ENCODE measurements at regions not wholly inside any gene's neighbourhood (a gene's known extent, or its start where the extent isn't known, plus 50 kb on each side); places are given as distances from the start of the nearest gene placed in this dataset.

DNA sequence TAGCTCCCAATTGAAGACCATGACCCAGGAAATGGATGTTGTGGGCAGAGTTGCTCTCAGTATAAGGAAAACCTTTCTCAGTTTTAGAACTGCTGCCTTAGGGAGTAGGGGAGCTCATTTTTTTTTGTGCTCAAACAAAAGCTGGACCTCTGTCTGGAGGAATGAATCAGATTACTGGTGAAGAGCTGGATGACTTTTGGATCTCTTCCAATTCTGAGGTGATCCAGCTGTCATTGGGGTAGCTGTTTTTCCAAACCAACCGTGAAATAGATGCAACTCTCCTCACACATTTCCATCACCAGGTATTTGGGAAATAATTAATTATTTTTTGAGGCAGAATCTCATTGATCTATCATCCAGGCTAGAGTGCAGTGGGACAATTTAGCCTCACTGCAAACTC, 251.3 kb upstream of the PLET1 start:
- Histone ChIP-seq H4K20me1 (ENCODE audit: insufficient read depth, low read length) (no peaks in the 10 kb centered on the region), H3K9ac (ENCODE audit: low read depth, low read length) (no peak overlapping the region), H2AFZ (replicated peaks; ENCODE audit: low read length, poor library complexity) (no peak overlapping the region), H2AK5ac (ENCODE audit: low read depth, low read length) (no peak overlapping the region), H3K18ac (ENCODE audit: low read depth, low read length) (no peak overlapping the region), H3K9me1 (ENCODE audit: insufficient read depth, low read length) (no peaks in the 10 kb centered on the region), H3K36me3 (ENCODE audit: control insufficient read depth, insufficient read depth, low read length) (no peaks in the 10 kb centered on the region), H2BK20ac (ENCODE audit: low read depth, low read length) (no peak overlapping the region), H3K9me3 (ENCODE audit: control insufficient read depth, insufficient read depth, low read length) (no peaks in the 10 kb centered on the region), H2BK15ac (ENCODE audit: low read depth, low read length) (no peak overlapping the region), H3K4me2 (ENCODE audit: low read depth, low read length) (no peak overlapping the region), H2BK120ac (ENCODE audit: low read depth, low read length) (no peak overlapping the region), H3K79me1 (ENCODE audit: low read depth in 1 of 2, low read length in 2 of 2) (no peaks in the 10 kb centered on the region), H3K27me3 (ENCODE audit: control insufficient read depth, insufficient read depth, low read length) (peaks cover 5% of the 10 kb centered on the region), H3K4me3 (ENCODE audit: insufficient read depth, low read depth, low read length) (no peak overlapping the region), H3K4ac (ENCODE audit: low read depth, low read length) (no peak overlapping the region), H3K56ac (ENCODE audit: extremely low read depth, insufficient read depth, low read length) (no peak overlapping the region), H3K27ac (ENCODE audit: insufficient read depth, low read length) (no peak overlapping the region), H4K5ac (ENCODE audit: low read depth, low read length) (no peak overlapping the region), H3K14ac (replicated peaks; ENCODE audit: low read depth, low read length) (no peak overlapping the region), H2BK5ac (ENCODE audit: low read depth, low read length, poor library complexity, severe bottlenecking) (no peak overlapping the region), H4K91ac (ENCODE audit: insufficient read depth, low read depth, low read length) (no peak overlapping the region), H4K8ac (ENCODE audit: low read depth in 2 of 2, low read length in 2 of 2) (no peak overlapping the region), H3K23ac (ENCODE audit: low read depth, low read length) (no peak overlapping the region), H2AK9ac (replicated peaks; ENCODE audit: low read depth, low read length, poor library complexity) (no peak overlapping the region), H3K4me1 (ENCODE audit: control insufficient read depth, insufficient read depth, low read length) (no peaks in the 10 kb centered on the region; the same call in 1 of the 2 replicates)
- no CpG with 5 or more reads among the region's 1 CpG for WGBS, 2 experiments (ENCODE audit: extremely low coverage in 2 of 2, insufficient read length in 1 of 2)
- no TSS peak for BruUV-seq (replicated peaks)
- DNase-seq (no peak), ATAC-seq (ENCODE audit: low read depth) (no peak)
- ChIA-PET POLR2A (ENCODE audit: unreplicated experiment) (interaction anchor here (0.6 kb wide), 1 partner anchor 21 kb away, joined by 3 read pairs; no protein-coding TSS in a partner anchor), CTCF (no interaction called here)
- dilution Hi-C loops (cut with HindIII; ENCODE audit: low sequenced_read_pairs, unreplicated experiment) (no loop called here), in situ Hi-C loops (cut with MboI; ENCODE audit: low sequenced_read_pairs) (no loop called here), intact Hi-C loops (cut with micrococcal nuclease) (loop anchor here (5.0 kb wide), 1 partner anchor 1755 kb away; no protein-coding TSS in a partner anchor)
- TF ChIP-seq RCOR1 (IDR thresholded peaks at IDR 0.05; ENCODE audit: insufficient replicate concordance, low read length) = no peak
- no peak for TF ChIP-seq MAFK (IDR thresholded peaks at IDR 0.05; ENCODE audit: low read depth, low read length)
- TF ChIP-seq RFX5 (IDR thresholded peaks at IDR 0.05; ENCODE audit: low read depth, low read length) = no peak
- no peak for TF ChIP-seq CHD1 (IDR thresholded peaks at IDR 0.05; ENCODE audit: low read depth, low read length)
- TF ChIP-seq RAD21 (IDR thresholded peaks at IDR 0.05; ENCODE audit: low read length) = no peak
- TF ChIP-seq NFE2L2 (IDR thresholded peaks at IDR 0.05; ENCODE audit: low read depth, low read length) = no peak
- TF ChIP-seq, protein P1, sequence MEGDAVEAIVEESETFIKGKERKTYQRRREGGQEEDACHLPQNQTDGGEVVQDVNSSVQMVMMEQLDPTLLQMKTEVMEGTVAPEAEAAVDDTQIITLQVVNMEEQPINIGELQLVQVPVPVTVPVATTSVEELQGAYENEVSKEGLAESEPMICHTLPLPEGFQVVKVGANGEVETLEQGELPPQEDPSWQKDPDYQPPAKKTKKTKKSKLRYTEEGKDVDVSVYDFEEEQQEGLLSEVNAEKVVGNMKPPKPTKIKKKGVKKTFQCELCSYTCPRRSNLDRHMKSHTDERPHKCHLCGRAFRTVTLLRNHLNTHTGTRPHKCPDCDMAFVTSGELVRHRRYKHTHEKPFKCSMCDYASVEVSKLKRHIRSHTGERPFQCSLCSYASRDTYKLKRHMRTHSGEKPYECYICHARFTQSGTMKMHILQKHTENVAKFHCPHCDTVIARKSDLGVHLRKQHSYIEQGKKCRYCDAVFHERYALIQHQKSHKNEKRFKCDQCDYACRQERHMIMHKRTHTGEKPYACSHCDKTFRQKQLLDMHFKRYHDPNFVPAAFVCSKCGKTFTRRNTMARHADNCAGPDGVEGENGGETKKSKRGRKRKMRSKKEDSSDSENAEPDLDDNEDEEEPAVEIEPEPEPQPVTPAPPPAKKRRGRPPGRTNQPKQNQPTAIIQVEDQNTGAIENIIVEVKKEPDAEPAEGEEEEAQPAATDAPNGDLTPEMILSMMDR (conservative IDR thresholded peaks at IDR 0.05; ENCODE audit: low read depth, low read length) = no peak
- no peak for TF ChIP-seq MAZ (IDR thresholded peaks at IDR 0.05; ENCODE audit: borderline replicate concordance, low read depth, low read length)
- TF ChIP-seq CEBPB (IDR thresholded peaks at IDR 0.05; ENCODE audit: low read depth, low read length) = no peak
- TF ChIP-seq FOS (IDR thresholded peaks at IDR 0.05; ENCODE audit: low read depth, low read length) = no peak
- no peak for TF ChIP-seq SMC3 (IDR thresholded peaks at IDR 0.05; ENCODE audit: low read depth, low read length)
- TF ChIP-seq, protein P2, sequence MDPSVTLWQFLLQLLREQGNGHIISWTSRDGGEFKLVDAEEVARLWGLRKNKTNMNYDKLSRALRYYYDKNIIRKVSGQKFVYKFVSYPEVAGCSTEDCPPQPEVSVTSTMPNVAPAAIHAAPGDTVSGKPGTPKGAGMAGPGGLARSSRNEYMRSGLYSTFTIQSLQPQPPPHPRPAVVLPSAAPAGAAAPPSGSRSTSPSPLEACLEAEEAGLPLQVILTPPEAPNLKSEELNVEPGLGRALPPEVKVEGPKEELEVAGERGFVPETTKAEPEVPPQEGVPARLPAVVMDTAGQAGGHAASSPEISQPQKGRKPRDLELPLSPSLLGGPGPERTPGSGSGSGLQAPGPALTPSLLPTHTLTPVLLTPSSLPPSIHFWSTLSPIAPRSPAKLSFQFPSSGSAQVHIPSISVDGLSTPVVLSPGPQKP (IDR thresholded peaks at IDR 0.05; ENCODE audit: borderline replicate concordance, low read depth, low read length) = no peak
